Endothelial cell of umbilical vein (primary cell): ENCODE measurements at regions not wholly inside any gene's neighbourhood (a gene's known extent, or its start where the extent isn't known, plus 50 kb on each side); places are given as distances from the start of the nearest gene placed in this dataset.

Source experiments
- BruUV-seq: library from RNA; stranded (reverse); fragments of 400-500 nt; replicated peaks from 2 replicates; lab custom pipeline; 2021; lab: Mats Ljungman, UMichigan
- CTCF ChIA-PET: fragments of 300-600, 350-600 bp; sonication (Branson Sonifier 250); formaldehyde crosslinking; loops from one replicate; lab custom pipeline; 2021; ENCODE audit warnings: antibody characterized with exemption, inconsistent platforms; lab: Charles Lee
- POLR2A ChIA-PET: fragments of 300-600, 350-600 bp; sonication (Branson Sonifier 250); formaldehyde crosslinking; loops from one replicate; lab custom pipeline; 2021; ENCODE audit warnings: antibody characterized with exemption, inconsistent platforms; lab: Charles Lee
- DNase-seq: peaks from one replicate; pipeline ENCODE4 v3.0.0-alpha.2; 2011; ENCODE audit warnings: low read depth, low spot score
- FAIRE-seq: peaks from 2 replicates; lab custom pipeline; 2011; peaks lifted over from hg19 to GRCh38; lab: Jason Lieb, UNC
- H2AFZ ChIP-seq: 2 replicates; pipeline ENCODE4 v1.6.0; 2012; ENCODE audit warnings: low read depth, low read length, control low read depth, inconsistent platforms
- H3K27ac ChIP-seq: 2 replicates; pipeline ENCODE4 v1.5.1; 2011; ENCODE audit warnings: low read depth, mild to moderate bottlenecking, control low read depth, low read length, moderate library complexity; ENCODE audit not compliant: insufficient read depth
- H3K27me3 ChIP-seq, 2 experiments: 2 replicates each; pipeline versions ENCODE4 v1.6.0 to v1.6.1; 2011; ENCODE audit warnings: low read length in 2 of 2, mixed read lengths in 1 of 2; ENCODE audit not compliant: control insufficient read depth in 2 of 2, insufficient read depth in 2 of 2
- H3K36me3 ChIP-seq, 2 experiments: 2 replicates in 1 of 2; 3 replicates in 1 of 2; pipeline ENCODE4 v1.5.1; 2011; ENCODE audit warnings: low read length in 2 of 2, mild to moderate bottlenecking in 1 of 2, moderate library complexity in 1 of 2; ENCODE audit not compliant: control insufficient read depth in 2 of 2, insufficient read depth in 2 of 2; ENCODE audit errors: extremely low read depth in 1 of 2
- H3K4me1 ChIP-seq: 3 replicates; pipeline ENCODE4 v1.5.1; 2011; ENCODE audit warnings: mild to moderate bottlenecking, low read length; ENCODE audit not compliant: control insufficient read depth, insufficient read depth; ENCODE audit errors: extremely low read depth
- H3K4me2 ChIP-seq: 2 replicates; pipeline ENCODE4 v1.6.1; 2011; ENCODE audit warnings: low read length, control low read depth, mixed read lengths; ENCODE audit not compliant: insufficient read depth
- H3K4me3 ChIP-seq, 3 experiments: fragments of 200-600 bp in 1 of 3; sonication (generic), shearing (Covaris generic) in 1 of 3; replicated peaks in 1 of 3; 2 replicates each; pipeline ENCODE4 v1.5.1; 2011 to 2016; ENCODE audit warnings: control low read depth in 3 of 3, low read length in 3 of 3, mild to moderate bottlenecking in 2 of 3, inconsistent platforms in 1 of 3, low read depth in 1 of 3, moderate library complexity in 1 of 3; ENCODE audit not compliant: insufficient read depth in 1 of 3
- H3K79me2 ChIP-seq: 2 replicates; pipeline ENCODE4 v1.6.0; 2012; ENCODE audit warnings: low read length, inconsistent platforms; ENCODE audit not compliant: control insufficient read depth, insufficient read depth
- H3K9ac ChIP-seq: replicated peaks from 2 replicates; pipeline ENCODE3; 2011; ENCODE audit warnings: low read length, control low read depth; ENCODE audit not compliant: insufficient read depth; ENCODE audit errors: extremely low read depth
- H3K9me1 ChIP-seq: replicated peaks from 3 replicates; pipeline ENCODE4 v1.6.0; 2011; ENCODE audit warnings: mild to moderate bottlenecking, low read length; ENCODE audit not compliant: control insufficient read depth, insufficient read depth; ENCODE audit errors: extremely low read depth
- H3K9me3 ChIP-seq: replicated peaks from 2 replicates; pipeline ENCODE4 v1.5.1; 2012; ENCODE audit warnings: low read length, inconsistent platforms; ENCODE audit not compliant: control insufficient read depth, insufficient read depth
- H4K20me1 ChIP-seq: replicated peaks from 2 replicates; pipeline ENCODE3; 2011; ENCODE audit warnings: mild to moderate bottlenecking, low read length; ENCODE audit not compliant: control insufficient read depth, insufficient read depth; ENCODE audit errors: extremely low read depth
- EZH2 ChIP-seq: IDR thresholded peaks from 2 replicates; pipeline ENCODE4 v1.6.1; 2012; ENCODE audit warnings: borderline replicate concordance, low read depth, mild to moderate bottlenecking, moderate library complexity, low read length, inconsistent platforms; ENCODE audit not compliant: severe bottlenecking
- FOS ChIP-seq: IDR thresholded peaks from 2 replicates; pipeline ENCODE4 v1.6.1; 2011; ENCODE audit warnings: mild to moderate bottlenecking, low read length, moderate library complexity, borderline replicate concordance; ENCODE audit not compliant: insufficient read depth
- GATA2 ChIP-seq: IDR thresholded peaks from 2 replicates; pipeline ENCODE4 v1.7.0; 2011; ENCODE audit warnings: low read depth, mild to moderate bottlenecking, moderate library complexity, mixed read lengths, low read length; ENCODE audit not compliant: insufficient read length, insufficient read depth
- JUN ChIP-seq: IDR thresholded peaks from 2 replicates; pipeline ENCODE4 v1.6.1; 2011; ENCODE audit warnings: borderline replicate concordance, low read depth; ENCODE audit not compliant: insufficient read length, insufficient read depth
- MYC ChIP-seq: IDR thresholded peaks from one replicate; pipeline ENCODE4 v1.6.1; 2011; ENCODE audit warnings: mild to moderate bottlenecking, low read depth, low read length
- POLR2A ChIP-seq: IDR thresholded peaks from 2 replicates; pipeline ENCODE4 v1.6.1; 2012; ENCODE audit warnings: low read depth, mild to moderate bottlenecking, control low read depth, low read length
- POLR2AphosphoS5 ChIP-seq: IDR thresholded peaks from 2 replicates; pipeline ENCODE4 v1.6.1; 2012; ENCODE audit warnings: low read depth, mild to moderate bottlenecking, control low read depth, low read length, moderate library complexity; ENCODE audit not compliant: insufficient read depth
- dilution Hi-C: fragments of 300-500 bp; cut with MboI; formaldehyde crosslinking; loops from one replicate; pipeline ENCODE4 v1.15.0; 2019; ENCODE audit warnings: low sequenced_read_pairs; ENCODE audit not compliant: extremely low pct_ligation_motif_present
- intact Hi-C: fragments of 100-400 bp; cut with micrococcal nuclease; formaldehyde crosslinking; loops from one replicate; pipeline ENCODE4 v1.10.0; 2022
- TF ChIP-seq, protein P1 (sequence below), 2 donors: IDR thresholded peaks; 1 replicate in 1 of 2; 2 replicates in 1 of 2; pipeline ENCODE4 v1.5.1; 2011; ENCODE audit warnings: low read length in 2 of 2, mild to moderate bottlenecking in 2 of 2, moderate library complexity in 2 of 2, control low read depth in 1 of 2, inconsistent platforms in 1 of 2, low read depth in 1 of 2; ENCODE audit not compliant: insufficient read depth in 1 of 2; ENCODE audit errors: extremely low read depth in 1 of 2
- TF ChIP-seq, protein P2 (sequence below): IDR thresholded peaks from 2 replicates; pipeline ENCODE4 v1.6.1; 2011; ENCODE audit not compliant: insufficient read depth, insufficient read length

- DNase-seq (no peak), FAIRE-seq (no peak)
- Histone ChIP-seq H3K9me3 (no peaks in the 10 kb centered on the region), H4K20me1 (no peaks in the 10 kb centered on the region), H3K9me1 (no peaks in the 10 kb centered on the region), H3K79me2 (no peaks in the 10 kb centered on the region), H3K4me3 (no peak overlapping the region), H3K4me2 (no peak overlapping the region), H3K4me1 (no peaks in the 10 kb centered on the region), H2AFZ (no peak overlapping the region), H3K27me3 (no peaks in the 10 kb centered on the region), H3K9ac (no peak overlapping the region), H3K36me3 (no peaks in the 10 kb centered on the region), H3K27ac (no peak overlapping the region)
- TF ChIP-seq JUN (no peak), GATA2 (no peak), EZH2 (no peak), POLR2AphosphoS5 (no peak), MYC (no peak), POLR2A (no peak), FOS (no peak)
- TF ChIP-seq, protein P1, sequence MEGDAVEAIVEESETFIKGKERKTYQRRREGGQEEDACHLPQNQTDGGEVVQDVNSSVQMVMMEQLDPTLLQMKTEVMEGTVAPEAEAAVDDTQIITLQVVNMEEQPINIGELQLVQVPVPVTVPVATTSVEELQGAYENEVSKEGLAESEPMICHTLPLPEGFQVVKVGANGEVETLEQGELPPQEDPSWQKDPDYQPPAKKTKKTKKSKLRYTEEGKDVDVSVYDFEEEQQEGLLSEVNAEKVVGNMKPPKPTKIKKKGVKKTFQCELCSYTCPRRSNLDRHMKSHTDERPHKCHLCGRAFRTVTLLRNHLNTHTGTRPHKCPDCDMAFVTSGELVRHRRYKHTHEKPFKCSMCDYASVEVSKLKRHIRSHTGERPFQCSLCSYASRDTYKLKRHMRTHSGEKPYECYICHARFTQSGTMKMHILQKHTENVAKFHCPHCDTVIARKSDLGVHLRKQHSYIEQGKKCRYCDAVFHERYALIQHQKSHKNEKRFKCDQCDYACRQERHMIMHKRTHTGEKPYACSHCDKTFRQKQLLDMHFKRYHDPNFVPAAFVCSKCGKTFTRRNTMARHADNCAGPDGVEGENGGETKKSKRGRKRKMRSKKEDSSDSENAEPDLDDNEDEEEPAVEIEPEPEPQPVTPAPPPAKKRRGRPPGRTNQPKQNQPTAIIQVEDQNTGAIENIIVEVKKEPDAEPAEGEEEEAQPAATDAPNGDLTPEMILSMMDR (IDR thresholded peaks at IDR 0.05; ENCODE audit: extremely low read depth in 1 of 2, insufficient read depth in 1 of 2, low read depth in 1 of 2, low read length in 2 of 2), result no peak
- TF ChIP-seq, protein P2, sequence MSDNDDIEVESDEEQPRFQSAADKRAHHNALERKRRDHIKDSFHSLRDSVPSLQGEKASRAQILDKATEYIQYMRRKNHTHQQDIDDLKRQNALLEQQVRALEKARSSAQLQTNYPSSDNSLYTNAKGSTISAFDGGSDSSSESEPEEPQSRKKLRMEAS, result no peak
- ChIA-PET POLR2A (no interaction called here), CTCF (interaction anchor here (1.0 kb wide), 1 partner anchor 9 kb away, joined by 5 read pairs; no protein-coding TSS in a partner anchor)
- dilution Hi-C loops, result no loop called here
- intact Hi-C loops, result no loop called here
- no TSS peak for BruUV-seq
Measured at GRCh38 chr13:40175639-40176038, 490.8 kb downstream of the FOXO1 start.
